SK-N-SH (cell line): ENCODE measurements at regions not wholly inside any gene's neighbourhood (a gene's known extent, or its start where the extent isn't known, plus 50 kb on each side); places are given as distances from the start of the nearest gene placed in this dataset.

ENCODE experiments used
- CTCF ChIA-PET: fragments of 300-600, 350-600 bp; formaldehyde crosslinking; extraction: SDS; loops from one replicate; lab custom pipeline; 2021; lab: Yijun Ruan, JAX
- POLR2A ChIA-PET: fragments of 350-600 bp; sonication (Branson Sonifier 250); formaldehyde crosslinking; extraction: SDS; loops from one replicate; lab custom pipeline; 2020; ENCODE audit warnings: antibody characterized with exemption, inconsistent platforms; lab: Yijun Ruan, JAX
- DNase-seq: peaks from one replicate; pipeline ENCODE4 v3.0.0; 2012
- H2AFZ ChIP-seq: fragments of 200-600 bp; sonication (generic); 2 replicates; pipeline ENCODE4 v1.8.1; 2016; ENCODE audit warnings: antibody characterized with exemption, mild to moderate bottlenecking, low read depth
- H3F3A ChIP-seq: fragments of 200-600 bp; sonication (generic); replicated peaks from 2 replicates; pipeline ENCODE3; 2016; ENCODE audit warnings: antibody characterized with exemption, mild to moderate bottlenecking; ENCODE audit not compliant: insufficient read depth
- H3K27ac ChIP-seq, 2 experiments: fragments of 200-500 bp in 1 of 2; fragments of 200-600 bp in 1 of 2; sonication (Bioruptor generic) in 1 of 2; sonication (generic), shearing (Covaris generic) in 1 of 2; 2 replicates each; pipeline versions ENCODE4 v1.5.1 to v1.6.1; 2014 to 2016; ENCODE audit warnings: low read depth in 2 of 2, inconsistent platforms in 1 of 2, low read length in 1 of 2, mild to moderate bottlenecking in 1 of 2, mixed read lengths in 1 of 2
- H3K27me3 ChIP-seq: fragments of 200-600 bp; sonication (generic), shearing (Covaris generic); 2 replicates; pipeline ENCODE4 v1.6.1; 2016; ENCODE audit warnings: mixed run types; ENCODE audit not compliant: insufficient read depth
- H3K36me3 ChIP-seq, 2 experiments: fragments of 200-500 bp in 1 of 2; fragments of 200-600 bp in 1 of 2; sonication (Bioruptor generic) in 1 of 2; sonication (generic) in 1 of 2; replicated peaks in 1 of 2; 2 replicates each; pipeline versions ENCODE3 to v1.5.1; 2014 to 2016; ENCODE audit warnings: low read length in 1 of 2, mild to moderate bottlenecking in 1 of 2; ENCODE audit not compliant: insufficient read depth in 2 of 2, control insufficient read depth in 1 of 2
- H3K4me1 ChIP-seq, 2 experiments: fragments of 200-500 bp in 1 of 2; fragments of 200-600 bp in 1 of 2; sonication (Bioruptor generic) in 1 of 2; sonication (generic), shearing (Covaris generic) in 1 of 2; 2 replicates each; pipeline versions ENCODE4 v1.5.1 to v1.6.1; 2014 to 2016; ENCODE audit warnings: low read depth in 1 of 2, low read length in 1 of 2, mixed run types in 1 of 2; ENCODE audit not compliant: insufficient read depth in 2 of 2, control insufficient read depth in 1 of 2
- H3K4me2 ChIP-seq: fragments of 200-600 bp; sonication (generic), shearing (Covaris generic); 2 replicates; pipeline ENCODE4 v1.6.1; 2017; ENCODE audit warnings: mixed run types
- H3K4me3 ChIP-seq, 2 experiments: fragments of 200-500 bp in 1 of 2; fragments of 200-600 bp in 1 of 2; sonication (Bioruptor generic) in 1 of 2; sonication (generic), shearing (Covaris generic) in 1 of 2; 2 replicates each; pipeline versions ENCODE4 v1.5.1 to v1.8.1; 2014 to 2016; ENCODE audit warnings: low read depth in 2 of 2, inconsistent platforms in 1 of 2, low read length in 1 of 2, mild to moderate bottlenecking in 1 of 2, mixed read lengths in 1 of 2, moderate library complexity in 1 of 2
- H3K79me2 ChIP-seq: fragments of 200-600 bp; sonication (generic); 2 replicates; pipeline ENCODE4 v1.8.1; 2017; ENCODE audit warnings: mild to moderate bottlenecking; ENCODE audit not compliant: insufficient read depth
- H3K9ac ChIP-seq: fragments of 200-600 bp; sonication (generic); 2 replicates; pipeline ENCODE4 v1.6.1; 2017; ENCODE audit warnings: mixed run types
- H3K9me2 ChIP-seq: fragments of 200-600 bp; sonication (generic); 2 replicates; pipeline ENCODE4 v1.6.1; 2017; ENCODE audit warnings: mixed run types
- H3K9me3 ChIP-seq: fragments of 200-600 bp; sonication (generic); 2 replicates; pipeline ENCODE4 v1.6.1; 2017; ENCODE audit warnings: mixed run types, mild to moderate bottlenecking, moderate library complexity
- H4K20me1 ChIP-seq: fragments of 200-600 bp; sonication (generic); 2 replicates; pipeline ENCODE4 v1.6.1; 2017; ENCODE audit warnings: mild to moderate bottlenecking, mixed run types; ENCODE audit not compliant: insufficient read depth
- CHD2 ChIP-seq: fragments of 150-350 bp; IDR thresholded peaks from 2 replicates; pipeline ENCODE4 v1.6.1; 2018; ENCODE audit warnings: low read length; ENCODE audit not compliant: partially characterized antibody
- ELF1 ChIP-seq: IDR thresholded peaks from 2 replicates; pipeline ENCODE4 v1.4.0; 2012
- FOXJ3 ChIP-seq: sonication (generic); formaldehyde crosslinking; IDR thresholded peaks from 2 replicates; pipeline ENCODE4 v1.5.1; 2020; ENCODE audit warnings: mild to moderate bottlenecking, missing genetic modification reagents
- GATA2 ChIP-seq: sonication (generic); formaldehyde crosslinking; IDR thresholded peaks from 2 replicates; pipeline ENCODE4 v1.5.0; 2020; ENCODE audit warnings: mild to moderate bottlenecking, missing genetic modification reagents
- MEF2A ChIP-seq: IDR thresholded peaks from 2 replicates; pipeline ENCODE4 v1.4.0; 2012; ENCODE audit warnings: low read depth, borderline replicate concordance
- NFIC ChIP-seq: IDR thresholded peaks from 2 replicates; pipeline ENCODE4 v1.4.0; 2012; ENCODE audit warnings: borderline replicate concordance
- RFX5 ChIP-seq: IDR thresholded peaks from 2 replicates; pipeline ENCODE4 v1.6.1; 2012; ENCODE audit warnings: mild to moderate bottlenecking, improper control_type of control experiment, low read length
- RXRA ChIP-seq: IDR thresholded peaks from 2 replicates; pipeline ENCODE4 v1.4.0; 2012; ENCODE audit warnings: low read depth, mild to moderate bottlenecking, borderline replicate concordance
- TAF1 ChIP-seq: IDR thresholded peaks from 2 replicates; pipeline ENCODE4 v1.6.1; 2012; ENCODE audit warnings: low read depth, mild to moderate bottlenecking, low read length, moderate library complexity, borderline replicate concordance
- TEAD4 ChIP-seq: IDR thresholded peaks from 2 replicates; pipeline ENCODE4 v1.4.0; 2012; ENCODE audit warnings: mild to moderate bottlenecking, borderline replicate concordance; ENCODE audit not compliant: insufficient read depth
- WGBS: methylation state at CpG from one replicate; pipeline ENCODE4 v1.1.6; 2017; ENCODE audit warnings: low lambda C conversion rate; 5-methylcytosine and 5-hydroxymethylcytosine counted together
- TF ChIP-seq, protein P1 (sequence below): fragments of 200-600 bp; sonication (generic); IDR thresholded peaks from 2 replicates; pipeline ENCODE4 v1.6.1; 2017; ENCODE audit warnings: antibody characterized with exemption, mild to moderate bottlenecking, moderate library complexity
- TF ChIP-seq, protein P2 (sequence below): IDR thresholded peaks from 2 replicates; pipeline ENCODE4 v1.6.1; 2012; ENCODE audit warnings: mild to moderate bottlenecking, low read depth, low read length, moderate library complexity

DNA sequence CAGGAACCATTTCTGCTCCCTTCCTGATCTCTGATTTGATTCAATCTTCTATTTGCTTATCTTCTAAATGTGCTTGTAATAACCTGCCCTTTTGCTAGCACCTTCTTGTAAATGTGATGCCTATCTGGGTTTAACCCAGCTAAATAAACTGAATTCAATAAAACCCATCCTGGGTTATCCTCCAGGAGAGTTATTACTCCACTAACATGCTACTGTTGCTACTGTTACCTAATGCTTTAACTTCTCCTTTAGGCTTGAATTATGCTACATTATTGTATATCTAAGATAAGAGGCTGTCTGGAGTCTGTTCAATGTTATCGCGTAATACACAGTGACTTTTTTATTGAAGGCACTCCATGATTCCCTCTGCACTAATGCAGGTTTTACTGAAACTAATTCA, 206.5 kb upstream of the CTAGE1 start:
- Histone ChIP-seq H3K27me3 (peaks cover 22% of the 10 kb centered on the region; the same call in 1 of the 2 replicates), H3K79me2 (no peaks in the 10 kb centered on the region), H3K9ac (no peak overlapping the region), H2AFZ (no peak overlapping the region), H3K9me3 (no peaks in the 10 kb centered on the region), H3K27ac (no peak overlapping the region), H4K20me1 (no peaks in the 10 kb centered on the region), H3K4me2 (no peak overlapping the region), H3F3A (no peaks in the 10 kb centered on the region), H3K4me1 (no peaks in the 10 kb centered on the region), H3K4me3 (no peak overlapping the region), H3K9me2 (no peaks in the 10 kb centered on the region), H3K36me3 (no peaks in the 10 kb centered on the region)
- TF ChIP-seq, protein P1, sequence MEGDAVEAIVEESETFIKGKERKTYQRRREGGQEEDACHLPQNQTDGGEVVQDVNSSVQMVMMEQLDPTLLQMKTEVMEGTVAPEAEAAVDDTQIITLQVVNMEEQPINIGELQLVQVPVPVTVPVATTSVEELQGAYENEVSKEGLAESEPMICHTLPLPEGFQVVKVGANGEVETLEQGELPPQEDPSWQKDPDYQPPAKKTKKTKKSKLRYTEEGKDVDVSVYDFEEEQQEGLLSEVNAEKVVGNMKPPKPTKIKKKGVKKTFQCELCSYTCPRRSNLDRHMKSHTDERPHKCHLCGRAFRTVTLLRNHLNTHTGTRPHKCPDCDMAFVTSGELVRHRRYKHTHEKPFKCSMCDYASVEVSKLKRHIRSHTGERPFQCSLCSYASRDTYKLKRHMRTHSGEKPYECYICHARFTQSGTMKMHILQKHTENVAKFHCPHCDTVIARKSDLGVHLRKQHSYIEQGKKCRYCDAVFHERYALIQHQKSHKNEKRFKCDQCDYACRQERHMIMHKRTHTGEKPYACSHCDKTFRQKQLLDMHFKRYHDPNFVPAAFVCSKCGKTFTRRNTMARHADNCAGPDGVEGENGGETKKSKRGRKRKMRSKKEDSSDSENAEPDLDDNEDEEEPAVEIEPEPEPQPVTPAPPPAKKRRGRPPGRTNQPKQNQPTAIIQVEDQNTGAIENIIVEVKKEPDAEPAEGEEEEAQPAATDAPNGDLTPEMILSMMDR, result no peak
- TF ChIP-seq GATA2 (CRISPR knock-in tag) (peak; percentile 71), RFX5 (no peak), ELF1 (no peak), CHD2 (no peak), FOXJ3 (CRISPR knock-in tag) (no peak)
- TF ChIP-seq, protein P2, sequence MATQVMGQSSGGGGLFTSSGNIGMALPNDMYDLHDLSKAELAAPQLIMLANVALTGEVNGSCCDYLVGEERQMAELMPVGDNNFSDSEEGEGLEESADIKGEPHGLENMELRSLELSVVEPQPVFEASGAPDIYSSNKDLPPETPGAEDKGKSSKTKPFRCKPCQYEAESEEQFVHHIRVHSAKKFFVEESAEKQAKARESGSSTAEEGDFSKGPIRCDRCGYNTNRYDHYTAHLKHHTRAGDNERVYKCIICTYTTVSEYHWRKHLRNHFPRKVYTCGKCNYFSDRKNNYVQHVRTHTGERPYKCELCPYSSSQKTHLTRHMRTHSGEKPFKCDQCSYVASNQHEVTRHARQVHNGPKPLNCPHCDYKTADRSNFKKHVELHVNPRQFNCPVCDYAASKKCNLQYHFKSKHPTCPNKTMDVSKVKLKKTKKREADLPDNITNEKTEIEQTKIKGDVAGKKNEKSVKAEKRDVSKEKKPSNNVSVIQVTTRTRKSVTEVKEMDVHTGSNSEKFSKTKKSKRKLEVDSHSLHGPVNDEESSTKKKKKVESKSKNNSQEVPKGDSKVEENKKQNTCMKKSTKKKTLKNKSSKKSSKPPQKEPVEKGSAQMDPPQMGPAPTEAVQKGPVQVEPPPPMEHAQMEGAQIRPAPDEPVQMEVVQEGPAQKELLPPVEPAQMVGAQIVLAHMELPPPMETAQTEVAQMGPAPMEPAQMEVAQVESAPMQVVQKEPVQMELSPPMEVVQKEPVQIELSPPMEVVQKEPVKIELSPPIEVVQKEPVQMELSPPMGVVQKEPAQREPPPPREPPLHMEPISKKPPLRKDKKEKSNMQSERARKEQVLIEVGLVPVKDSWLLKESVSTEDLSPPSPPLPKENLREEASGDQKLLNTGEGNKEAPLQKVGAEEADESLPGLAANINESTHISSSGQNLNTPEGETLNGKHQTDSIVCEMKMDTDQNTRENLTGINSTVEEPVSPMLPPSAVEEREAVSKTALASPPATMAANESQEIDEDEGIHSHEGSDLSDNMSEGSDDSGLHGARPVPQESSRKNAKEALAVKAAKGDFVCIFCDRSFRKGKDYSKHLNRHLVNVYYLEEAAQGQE, result no peak
- CTCF ChIA-PET, result no interaction called here
- DNase-seq, result peak; percentile 9
- 21% methylated on average over 2 of the region's 2 CpGs for WGBS
- POLR2A ChIA-PET, result no interaction called here

DNA sequence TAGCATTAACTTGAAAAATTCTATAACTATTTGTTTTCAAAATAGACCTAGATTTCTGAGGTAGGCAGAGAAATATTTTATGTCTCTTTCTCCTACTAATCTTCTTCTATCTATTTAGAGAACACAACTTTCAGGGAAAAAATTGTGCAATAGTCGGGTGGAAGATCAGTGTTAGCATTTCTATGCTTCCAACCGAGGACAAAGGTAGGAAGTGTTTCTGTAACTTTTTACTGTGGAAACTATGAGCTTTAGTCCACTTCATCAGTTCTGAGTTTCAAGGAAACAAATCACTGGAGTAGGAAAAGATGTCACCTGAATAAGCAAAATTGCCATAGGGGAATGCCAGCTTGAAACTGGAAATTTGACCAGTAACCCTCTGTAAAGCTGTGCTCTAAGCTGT, 207.7 kb upstream of the CTAGE1 start:
- Histone ChIP-seq H3K9me2 (no peaks in the 10 kb centered on the region), H2AFZ (no peak overlapping the region), H3K9ac (no peak overlapping the region), H3K4me2 (no peak overlapping the region), H3K27ac (no peak overlapping the region)
- WGBS, result 11% methylated on average over 2 of the region's 2 CpGs
- CTCF ChIA-PET, result no interaction called here
- TF ChIP-seq TEAD4 (no peak), NFIC (no peak), MEF2A (no peak), ELF1 (no peak), CHD2 (no peak), TAF1 (no peak), RXRA (no peak)
- TF ChIP-seq, protein P2, result no peak
- TF ChIP-seq, all 33 proteins: peak for 0
- no peak for DNase-seq
- Histone ChIP-seq H3K36me3 (no peaks in the 10 kb centered on the region), H3K79me2 (no peaks in the 10 kb centered on the region), H3K27me3 (peaks cover 22% of the 10 kb centered on the region; the same call in 1 of the 2 replicates), H4K20me1 (no peaks in the 10 kb centered on the region), H3K9me3 (no peaks in the 10 kb centered on the region), H3K4me1 (no peaks in the 10 kb centered on the region), H3K4me3 (no peak overlapping the region), H3F3A (no peaks in the 10 kb centered on the region)
- POLR2A ChIA-PET, result no interaction called here
